Liver (tissue), 3 donors: ENCODE measurements at regions not wholly inside any gene's neighbourhood (a gene's known extent, or its start where the extent isn't known, plus 50 kb on each side); places are given as distances from the start of the nearest gene placed in this dataset.

Source experiments
- ATF3 ChIP-seq: IDR thresholded peaks from 2 replicates; pipeline ENCODE4 v1.6.1; 2016; ENCODE audit warnings: antibody characterized with exemption
- CTCF ChIP-seq: fragments of 150-350 bp; IDR thresholded peaks from 2 replicates; pipeline ENCODE4 v1.5.1; 2017; ENCODE audit warnings: improper control_type of control experiment, low read depth, low read length; ENCODE audit not compliant: missing input control
- EGR1 ChIP-seq, 2 donors: IDR thresholded peaks; 2 replicates each; pipeline ENCODE4 v1.6.1; 2016 to 2018; ENCODE audit warnings: antibody characterized with exemption in 2 of 2, low read depth in 2 of 2
- RAD21 ChIP-seq, 2 donors: IDR thresholded peaks; 2 replicates each; pipeline ENCODE4 v1.6.1; 2016; ENCODE audit warnings: antibody characterized with exemption in 2 of 2, mild to moderate bottlenecking in 2 of 2
- REST ChIP-seq: IDR thresholded peaks from 2 replicates; pipeline ENCODE4 v1.6.1; 2016; ENCODE audit warnings: antibody characterized with exemption, mild to moderate bottlenecking
- YY1 ChIP-seq: IDR thresholded peaks from 2 replicates; pipeline ENCODE4 v1.6.1; 2016; ENCODE audit warnings: antibody characterized with exemption, mild to moderate bottlenecking
- donor health status: healthy.
- donor health status: healthy.

GRCh38 chr13:27370305-27370872 lies 54.0 kb upstream of the GTF3A start:
- TF ChIP-seq CTCF, result no peak
- no peak for TF ChIP-seq REST
- no peak for TF ChIP-seq ATF3
- no peak for TF ChIP-seq YY1
- no peak for TF ChIP-seq EGR1 (IDR thresholded peaks at IDR 0.05; ENCODE audit: low read depth in 2 of 2)
- TF ChIP-seq RAD21 (IDR thresholded peaks at IDR 0.05), result no peak
